ENCODE measurements at regions not wholly inside any gene's neighbourhood (a gene's known extent, or its start where the extent isn't known, plus 50 kb on each side); places are given as distances from the start of the nearest gene placed in this dataset.

- POLR2A ChIA-PET: no interaction called here
- Mint-ChIP-seq H3K27ac (no peak overlapping the region), H3K9me3 (no peaks in the 10 kb centered on the region), H3K27me3 (no peaks in the 10 kb centered on the region), H3K4me3 (no peak overlapping the region), H3K36me3 (no peaks in the 10 kb centered on the region), H3K4me1 (ENCODE audit: low read depth) (no peaks in the 10 kb centered on the region)
- DNase-seq: no peak
- CTCF ChIA-PET: no interaction called here
- intact Hi-C loops (cut with micrococcal nuclease): no loop called here
Measured at GRCh38 chr12:83841620-83842019, 1071.0 kb downstream of the SLC6A15 start.

DNA sequence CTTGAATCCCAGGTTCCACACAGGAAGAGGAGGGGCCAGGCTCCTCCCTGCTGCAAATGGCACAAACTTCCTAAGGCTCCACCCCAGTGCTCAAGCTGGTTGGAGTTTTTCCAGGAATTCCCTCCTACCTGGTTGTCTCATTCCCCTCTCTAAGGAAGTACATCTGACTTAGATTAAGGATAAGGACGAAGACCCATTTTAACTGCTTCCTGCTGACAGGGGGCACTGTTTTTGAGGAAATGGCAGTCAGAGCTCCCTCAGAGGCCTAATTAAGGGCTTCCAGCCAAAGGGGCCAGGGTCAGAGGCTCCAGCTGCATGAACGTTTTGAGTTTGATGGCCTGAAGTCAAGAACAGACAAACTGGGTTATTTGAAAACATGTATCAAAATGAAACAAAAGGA is 1084.7 kb downstream of the SLC6A15 start:
- POLR2A ChIA-PET: no interaction called here
- no peaks in the 10 kb centered on the region for H3K4me1 Mint-ChIP-seq (ENCODE audit: low read depth)
- no peak overlapping the region for H3K27ac Mint-ChIP-seq
- H3K9me3 Mint-ChIP-seq: no peaks in the 10 kb centered on the region
- CTCF ChIA-PET: interaction anchor here (1.2 to 1.3 kb wide), 2 partner anchors 38 to 1015 kb away, joined by 3 read pairs; no protein-coding TSS in a partner anchor
- no peak for DNase-seq
- intact Hi-C loops (cut with micrococcal nuclease): loop anchor here (5.0 to 10.0 kb wide), 2 partner anchors 674 to 823 kb away; no protein-coding TSS in a partner anchor
- no peaks in the 10 kb centered on the region for H3K27me3 Mint-ChIP-seq
- no peak overlapping the region for H3K4me3 Mint-ChIP-seq
- H3K36me3 Mint-ChIP-seq: no peaks in the 10 kb centered on the region

DNA sequence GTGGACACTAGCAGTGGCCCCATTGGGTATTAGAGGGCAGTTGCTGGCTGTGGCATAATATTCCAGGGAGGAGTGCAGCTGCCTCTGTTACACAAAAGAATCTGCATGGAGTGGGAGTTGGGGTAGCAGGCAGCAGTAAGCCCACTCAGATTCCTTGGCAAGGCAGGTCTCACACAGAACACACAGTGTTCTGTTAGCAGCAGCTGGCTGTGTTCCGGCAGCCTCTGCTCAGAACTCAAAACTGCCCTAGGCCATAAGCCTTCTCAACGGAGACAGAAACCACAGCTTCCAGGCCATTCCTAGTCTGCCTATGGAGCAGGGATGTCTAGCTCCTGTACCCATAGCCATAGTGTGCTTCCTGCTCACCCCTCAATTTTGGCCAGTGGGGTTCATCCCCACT is 1085.4 kb downstream of the SLC6A15 start:
- intact Hi-C loops (cut with micrococcal nuclease): loop anchor here (5.0 to 10.0 kb wide), 2 partner anchors 675 to 822 kb away; no protein-coding TSS in a partner anchor
- no peak for DNase-seq
- CTCF ChIA-PET: interaction anchor here (0.7 to 1.1 kb wide), 2 partner anchors 774 to 1141 kb away, joined by 3 to 4 read pairs; partner anchors contain the start of gene TMTC2
- Mint-ChIP-seq H3K27me3 (no peaks in the 10 kb centered on the region), H3K9me3 (no peaks in the 10 kb centered on the region), H3K27ac (no peak overlapping the region), H3K4me3 (no peak overlapping the region), H3K4me1 (ENCODE audit: low read depth) (no peaks in the 10 kb centered on the region), H3K36me3 (no peaks in the 10 kb centered on the region)
- POLR2A ChIA-PET: no interaction called here

- Mint-ChIP-seq H3K4me3 (no peak overlapping the region), H3K27me3 (no peaks in the 10 kb centered on the region), H3K27ac (no peak overlapping the region), H3K36me3 (no peaks in the 10 kb centered on the region), H3K9me3 (no peaks in the 10 kb centered on the region), H3K4me1 (ENCODE audit: low read depth) (no peaks in the 10 kb centered on the region)
- ChIA-PET CTCF (interaction anchor here (0.6 to 1.1 kb wide), 6 partner anchors 11 to 1140 kb away, joined by 3 to 4 read pairs (median 3); partner anchors contain the start of gene TMTC2), POLR2A (no interaction called here)
- intact Hi-C loops (cut with micrococcal nuclease): loop anchor here (5.0 to 10.0 kb wide), 2 partner anchors 676 to 821 kb away; no protein-coding TSS in a partner anchor
- DNase-seq: peak; percentile 47
Measured at GRCh38 chr12:83826112-83826511, 1086.5 kb downstream of the SLC6A15 start.

- intact Hi-C loops (cut with micrococcal nuclease): loop anchor here (1.0 to 10.0 kb wide), 2 partner anchors 819 to 1137 kb away; partner anchors contain the start of gene TMTC2
- ChIA-PET POLR2A (no interaction called here), CTCF (interaction anchor here (1.7 to 2.4 kb wide), 2 partner anchors 1138 to 1139 kb away, joined by 8 to 17 read pairs; partner anchors contain the start of gene TMTC2)
- no peaks in the 10 kb centered on the region for H3K36me3 Mint-ChIP-seq
- H3K27me3 Mint-ChIP-seq: no peaks in the 10 kb centered on the region
- no peaks in the 10 kb centered on the region for H3K4me1 Mint-ChIP-seq (ENCODE audit: low read depth)
- H3K9me3 Mint-ChIP-seq: no peaks in the 10 kb centered on the region
- no peak overlapping the region for H3K27ac Mint-ChIP-seq
- DNase-seq: peak; percentile 51
- no peak overlapping the region for H3K4me3 Mint-ChIP-seq
Measured at GRCh38 chr12:83823386-83824045, 1089.1 kb downstream of the SLC6A15 start.

- no peak overlapping the region for H3K27ac Mint-ChIP-seq
- ChIA-PET POLR2A (no interaction called here), CTCF (interaction anchor here (0.7 kb wide), 1 partner anchor 1022 kb away, joined by 4 read pairs; no protein-coding TSS in a partner anchor)
- no peak for DNase-seq
- no peaks in the 10 kb centered on the region for H3K4me1 Mint-ChIP-seq (ENCODE audit: low read depth)
- intact Hi-C loops (cut with micrococcal nuclease): loop anchor here (10.0 kb wide), 1 partner anchor 817 kb away; no protein-coding TSS in a partner anchor
- no peaks in the 10 kb centered on the region for H3K36me3 Mint-ChIP-seq
- no peaks in the 10 kb centered on the region for H3K9me3 Mint-ChIP-seq
- H3K4me3 Mint-ChIP-seq: no peak overlapping the region
- no peaks in the 10 kb centered on the region for H3K27me3 Mint-ChIP-seq
Measured at GRCh38 chr12:83821967-83822366, 1090.6 kb downstream of the SLC6A15 start.

DNA sequence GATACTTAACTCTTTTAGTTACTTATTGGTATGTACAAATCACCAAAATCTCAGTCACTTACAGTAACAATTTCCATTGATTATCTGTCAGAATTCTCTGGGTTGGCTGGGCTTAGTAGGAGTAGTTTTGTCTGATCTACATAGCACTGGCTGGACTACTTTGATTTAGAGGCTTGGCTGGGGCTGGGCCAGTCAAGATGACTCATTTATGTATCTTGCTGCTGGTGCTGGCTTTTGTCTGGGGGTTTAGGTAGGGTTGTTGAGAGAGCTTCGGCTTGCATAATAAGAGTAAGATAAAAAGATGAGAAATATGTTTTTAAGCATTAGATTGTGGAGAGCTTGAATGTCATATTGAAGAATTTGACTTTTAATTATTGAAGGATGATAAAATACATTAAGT is 1093.7 kb downstream of the SLC6A15 start:
- Mint-ChIP-seq H3K27me3 (peaks cover 1% of the 10 kb centered on the region), H3K27ac (no peak overlapping the region), H3K36me3 (no peaks in the 10 kb centered on the region), H3K4me1 (ENCODE audit: low read depth) (no peaks in the 10 kb centered on the region), H3K9me3 (no peaks in the 10 kb centered on the region), H3K4me3 (no peak overlapping the region)
- ChIA-PET POLR2A (no interaction called here), CTCF (no interaction called here)
- intact Hi-C loops (cut with micrococcal nuclease): no loop called here
- no peak for DNase-seq

- ChIA-PET POLR2A (no interaction called here), CTCF (no interaction called here)
- intact Hi-C loops (cut with micrococcal nuclease): no loop called here
- no peaks in the 10 kb centered on the region for H3K36me3 Mint-ChIP-seq
- DNase-seq: no peak
- H3K4me3 Mint-ChIP-seq: no peak overlapping the region
- peaks cover 1% of the 10 kb centered on the region for H3K27me3 Mint-ChIP-seq
- H3K27ac Mint-ChIP-seq: no peak overlapping the region
- no peaks in the 10 kb centered on the region for H3K4me1 Mint-ChIP-seq (ENCODE audit: low read depth)
- H3K9me3 Mint-ChIP-seq: no peaks in the 10 kb centered on the region
Measured at GRCh38 chr12:83817730-83818129, 1094.9 kb downstream of the SLC6A15 start.

DNA sequence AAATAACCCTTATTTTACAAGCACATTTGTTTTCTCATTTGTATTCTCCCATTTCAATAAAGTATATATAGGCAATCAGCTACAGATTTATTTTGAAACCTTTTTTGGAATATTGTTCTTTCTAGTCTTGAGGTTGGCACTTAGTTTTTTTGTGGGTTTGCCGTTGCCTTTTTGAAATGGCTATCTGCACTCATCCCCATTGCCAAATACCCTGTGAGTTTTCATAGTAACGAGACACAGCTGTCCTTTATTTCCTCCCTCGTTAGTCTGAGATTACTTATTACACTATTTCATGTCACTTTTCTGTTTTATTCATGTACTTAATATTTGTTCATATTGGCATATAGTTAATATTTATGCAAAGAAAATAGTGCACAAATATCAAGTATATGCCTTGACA is 1104.0 kb downstream of the SLC6A15 start:
- no peaks in the 10 kb centered on the region for H3K27me3 Mint-ChIP-seq
- H3K4me1 Mint-ChIP-seq (ENCODE audit: low read depth): no peaks in the 10 kb centered on the region
- H3K36me3 Mint-ChIP-seq: no peaks in the 10 kb centered on the region
- H3K9me3 Mint-ChIP-seq: no peaks in the 10 kb centered on the region
- H3K4me3 Mint-ChIP-seq: no peak overlapping the region
- H3K27ac Mint-ChIP-seq: no peak overlapping the region
- no peak for DNase-seq
- intact Hi-C loops (cut with micrococcal nuclease): no loop called here
- CTCF ChIA-PET: interaction anchor here (1.4 kb wide), 1 partner anchor 17 kb away, joined by 3 read pairs; no protein-coding TSS in a partner anchor
- POLR2A ChIA-PET: no interaction called here

- intact Hi-C loops (cut with micrococcal nuclease): no loop called here
- H3K27ac Mint-ChIP-seq: no peak overlapping the region
- no peaks in the 10 kb centered on the region for H3K4me1 Mint-ChIP-seq (ENCODE audit: low read depth)
- ChIA-PET POLR2A (no interaction called here), CTCF (interaction anchor here (1.4 kb wide), 1 partner anchor 18 kb away, joined by 3 read pairs; no protein-coding TSS in a partner anchor)
- no peaks in the 10 kb centered on the region for H3K27me3 Mint-ChIP-seq
- H3K36me3 Mint-ChIP-seq: no peaks in the 10 kb centered on the region
- H3K4me3 Mint-ChIP-seq: no peak overlapping the region
- no peak for DNase-seq
- H3K9me3 Mint-ChIP-seq: no peaks in the 10 kb centered on the region
Measured at GRCh38 chr12:83807871-83808270, 1104.7 kb downstream of the SLC6A15 start.

- intact Hi-C loops (cut with micrococcal nuclease): no loop called here
- H3K27me3 Mint-ChIP-seq: no peaks in the 10 kb centered on the region
- H3K36me3 Mint-ChIP-seq: no peaks in the 10 kb centered on the region
- DNase-seq: no peak
- H3K9me3 Mint-ChIP-seq: no peaks in the 10 kb centered on the region
- H3K27ac Mint-ChIP-seq: no peak overlapping the region
- POLR2A ChIA-PET: no interaction called here
- CTCF ChIA-PET: no interaction called here
- H3K4me1 Mint-ChIP-seq (ENCODE audit: low read depth): no peaks in the 10 kb centered on the region
- H3K4me3 Mint-ChIP-seq: no peak overlapping the region
Measured at GRCh38 chr12:83805873-83806272, 1106.7 kb downstream of the SLC6A15 start.

DNA sequence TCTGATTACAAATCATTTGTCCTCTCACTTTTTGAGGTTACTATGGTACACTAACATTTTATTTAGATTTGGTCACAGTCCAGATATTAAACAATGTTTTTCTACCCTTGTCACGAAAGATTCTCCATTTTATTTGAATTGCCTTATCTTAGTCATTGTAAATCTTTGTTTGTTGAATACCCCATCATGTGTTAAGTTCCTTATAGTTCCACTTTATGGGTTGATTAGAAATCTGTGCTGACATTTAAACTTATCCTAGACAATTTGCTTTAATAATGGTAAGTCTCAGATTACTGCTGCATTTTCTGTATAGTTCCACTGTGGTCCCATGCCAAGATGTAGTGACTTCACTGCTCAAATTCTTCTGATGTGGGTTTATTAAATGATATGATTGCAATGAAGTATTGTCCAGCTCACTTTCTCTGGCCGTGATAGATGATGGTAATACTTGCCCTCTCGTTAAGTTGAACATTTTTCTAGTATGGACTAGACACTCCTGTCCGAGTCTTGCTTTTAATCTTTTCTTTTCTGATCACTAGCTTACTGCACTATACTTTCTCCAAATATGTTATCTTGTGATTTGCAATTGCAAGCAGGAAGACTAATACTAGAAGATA is 1107.3 kb downstream of the SLC6A15 start:
- ChIA-PET POLR2A (no interaction called here), CTCF (interaction anchor here (1.1 kb wide), 2 partner anchors 20 to 1120 kb away, joined by 3 read pairs; no protein-coding TSS in a partner anchor)
- intact Hi-C loops (cut with micrococcal nuclease): no loop called here
- H3K9me3 Mint-ChIP-seq: no peaks in the 10 kb centered on the region
- no peak overlapping the region for H3K27ac Mint-ChIP-seq
- H3K27me3 Mint-ChIP-seq: no peaks in the 10 kb centered on the region
- H3K4me3 Mint-ChIP-seq: no peak overlapping the region
- H3K4me1 Mint-ChIP-seq (ENCODE audit: low read depth): no peaks in the 10 kb centered on the region
- no peaks in the 10 kb centered on the region for H3K36me3 Mint-ChIP-seq
- DNase-seq: no peak
